ENCODE measurements at regions not wholly inside any gene's neighbourhood (a gene's known extent, or its start where the extent isn't known, plus 50 kb on each side); places are given as distances from the start of the nearest gene placed in this dataset.
"Not testable (repeated sequence)": the region's sequence is repeated elsewhere in the genome, so short reads cannot be mapped to it uniquely, and the experiment has no call there.

DNA sequence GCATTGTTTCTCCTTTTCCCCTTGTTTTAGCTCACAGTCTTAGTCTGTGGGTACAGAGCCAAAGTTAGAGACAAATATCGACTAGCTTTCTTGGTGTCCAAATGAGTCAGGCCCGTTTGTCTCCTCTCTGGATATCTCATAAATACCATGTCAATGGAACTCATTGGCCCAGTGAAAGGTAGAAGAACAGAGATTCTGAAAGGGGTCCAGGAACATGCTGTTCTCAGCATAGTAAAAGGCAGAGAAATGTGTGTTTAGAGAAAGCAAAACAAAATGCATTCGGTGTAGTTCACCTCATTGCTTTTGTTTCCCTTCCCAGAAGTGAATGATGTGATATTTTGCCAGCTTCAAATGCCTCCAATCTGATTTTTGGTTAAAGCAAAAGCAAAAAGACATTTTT is 238.6 kb upstream of the SLC8A1 start:
- DNase-seq: no peak

- no peak for DNase-seq
These were observed 248.5 kb upstream of the SLC8A1 start for GRCh38 chr2:40700231-40700954.

- not testable (repeated sequence) for DNase-seq
These were observed 260.5 kb upstream of the SLC8A1 start for GRCh38 chr2:40712197-40712894.

GRCh38 chr2:40716879-40717278 is 265.0 kb upstream of the SLC8A1 start:
- no peak for DNase-seq

GRCh38 chr2:40719414-40719813 is 267.5 kb upstream of the SLC8A1 start:
- no peak for DNase-seq

- no peak for DNase-seq
These were observed 269.7 kb upstream of the SLC8A1 start for GRCh38 chr2:40721595-40721994.

GRCh38 chr2:40723194-40723593 is 271.3 kb upstream of the SLC8A1 start:
- no peak for DNase-seq

- DNase-seq: no peak
These were observed 273.1 kb upstream of the SLC8A1 start for GRCh38 chr2:40725040-40725439.

DNA sequence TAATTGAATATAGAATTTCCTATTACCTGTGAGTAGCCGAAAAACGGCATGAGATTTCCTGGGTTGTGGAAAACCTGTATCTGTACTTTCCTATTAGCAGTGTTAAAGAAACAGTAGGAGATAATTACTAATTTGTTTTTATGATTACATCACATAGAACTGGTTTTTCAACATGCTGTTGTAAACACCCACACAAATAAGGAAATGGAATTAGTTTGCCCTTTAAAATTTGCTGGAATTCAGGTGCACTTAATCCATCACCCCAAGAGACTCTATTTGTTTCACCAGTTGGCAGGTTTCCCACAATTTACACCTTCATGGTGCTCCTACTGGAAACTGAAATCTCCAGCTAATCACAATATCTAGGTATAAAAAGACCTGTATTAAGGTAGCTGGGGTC is 274.1 kb upstream of the SLC8A1 start:
- DNase-seq: no peak

- DNase-seq: no peak
These were observed 282.9 kb upstream of the SLC8A1 start for GRCh38 chr2:40734797-40735196.

GRCh38 chr2:40737180-40737579 is 285.3 kb upstream of the SLC8A1 start:
- DNase-seq: no peak

- no peak for DNase-seq
These were observed 288.5 kb upstream of the SLC8A1 start for GRCh38 chr2:40740419-40740818.

GRCh38 chr2:40741532-40741931 is 289.6 kb upstream of the SLC8A1 start:
- DNase-seq: no peak

DNA sequence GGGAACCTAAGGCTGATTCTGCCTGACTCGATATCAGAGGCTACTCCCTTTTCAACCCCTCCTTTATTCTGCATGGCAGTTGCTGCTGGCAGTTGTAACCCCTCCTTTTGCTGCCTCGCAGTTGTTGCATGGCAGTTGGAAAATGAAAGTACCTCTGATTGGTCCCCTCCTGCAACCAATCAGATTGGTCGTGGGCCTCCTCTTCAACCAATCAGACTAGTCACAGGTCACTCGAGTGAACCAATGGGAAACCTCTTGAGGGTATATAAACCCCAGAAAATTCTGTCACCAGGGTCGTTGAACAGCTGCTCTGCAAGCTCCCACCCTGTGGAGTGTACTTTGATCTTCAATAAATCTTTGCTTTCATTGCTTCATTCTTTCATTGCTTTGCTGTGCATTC is 294.3 kb upstream of the SLC8A1 start:
- DNase-seq: no peak

- DNase-seq: no peak
These were observed 300.1 kb upstream of the SLC8A1 start for GRCh38 chr2:40751981-40752380.

DNA sequence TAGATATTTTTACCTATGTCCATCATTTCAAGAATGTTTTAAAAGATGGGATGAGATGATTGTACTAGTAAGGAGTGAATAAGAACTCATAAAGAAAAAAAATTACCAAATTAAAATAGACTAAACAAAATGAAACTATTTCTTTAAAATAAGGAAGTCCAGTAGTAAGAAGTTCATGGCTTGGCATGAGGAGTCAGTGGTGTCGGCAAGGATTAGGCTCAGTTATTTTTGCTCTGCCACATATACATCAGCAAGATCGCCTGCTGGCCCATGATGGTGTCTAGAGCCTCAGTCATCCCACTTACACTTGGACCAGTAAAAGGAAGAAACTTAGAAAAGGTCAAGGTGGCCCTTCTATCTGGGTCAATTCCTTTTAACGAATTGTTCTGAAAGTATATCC is 300.9 kb upstream of the SLC8A1 start:
- no peak for DNase-seq

- no peak for DNase-seq
These were observed 303.0 kb upstream of the SLC8A1 start for GRCh38 chr2:40754912-40755311.

GRCh38 chr2:40758401-40759155 is 306.7 kb upstream of the SLC8A1 start:
- DNase-seq: peak; percentile 5

GRCh38 chr2:40760071-40760666 is 308.3 kb upstream of the SLC8A1 start:
- DNase-seq: peak; percentile 7

GRCh38 chr2:40773291-40773690 is 321.4 kb upstream of the SLC8A1 start:
- DNase-seq: no peak

GRCh38 chr2:40783704-40784103 is 331.8 kb upstream of the SLC8A1 start:
- DNase-seq: no peak

GRCh38 chr2:40786636-40787035 is 334.7 kb upstream of the SLC8A1 start:
- DNase-seq: no peak

DNA sequence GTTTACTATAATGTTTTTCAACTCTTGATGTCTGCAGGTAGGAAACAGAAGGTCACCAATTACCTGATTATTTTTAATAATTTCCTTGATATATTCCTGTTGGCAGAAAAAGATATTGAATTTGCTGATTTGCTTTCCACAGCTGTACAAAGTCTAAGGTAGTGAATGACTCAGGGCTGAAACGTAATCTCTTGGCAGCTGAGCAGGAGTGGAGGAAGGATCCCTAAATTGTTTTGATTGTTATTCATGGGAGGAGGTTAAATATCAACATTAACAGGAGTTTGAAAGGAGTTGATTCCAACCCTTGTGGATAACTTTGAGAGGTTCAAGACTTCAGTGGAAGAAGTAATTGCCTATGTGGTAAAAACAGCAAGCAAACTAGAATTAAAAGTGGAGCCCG is 345.2 kb upstream of the SLC8A1 start:
- no peak for DNase-seq
